NCI-H2081 treated with DMSO at 0.1 percent for 48 hours (cell line): ENCODE measurements at regions not wholly inside any gene's neighbourhood (a gene's known extent, or its start where the extent isn't known, plus 50 kb on each side); places are given as distances from the start of the nearest gene placed in this dataset.
"Not testable (repeated sequence)": the region's sequence is repeated elsewhere in the genome, so short reads cannot be mapped to it uniquely, and the experiment has no call there.

ENCODE experiments used
- DNase-seq: peaks from one replicate; lab custom pipeline; 2025; lab: John Stamatoyannopoulos, UW

DNA sequence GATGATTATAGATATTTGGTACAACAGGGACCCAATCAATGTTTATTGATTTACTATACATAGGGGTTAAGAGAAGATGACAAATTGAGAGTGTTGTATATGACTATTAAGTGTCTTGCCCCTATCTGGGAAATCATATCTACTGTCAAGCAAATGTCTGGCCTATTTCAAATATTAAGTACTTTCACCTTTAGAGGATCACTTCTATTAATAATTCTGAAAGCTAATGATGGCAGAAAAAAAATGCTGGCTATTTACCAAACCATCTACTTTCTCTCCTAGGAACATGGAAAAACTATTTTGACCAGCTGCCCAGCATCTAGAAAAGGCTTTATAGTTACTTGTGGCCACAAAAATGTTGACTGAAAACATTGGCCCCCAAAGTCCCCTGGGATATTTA lies 632.3 kb upstream of the ZNF385D start:
- DNase-seq = no peak

DNA sequence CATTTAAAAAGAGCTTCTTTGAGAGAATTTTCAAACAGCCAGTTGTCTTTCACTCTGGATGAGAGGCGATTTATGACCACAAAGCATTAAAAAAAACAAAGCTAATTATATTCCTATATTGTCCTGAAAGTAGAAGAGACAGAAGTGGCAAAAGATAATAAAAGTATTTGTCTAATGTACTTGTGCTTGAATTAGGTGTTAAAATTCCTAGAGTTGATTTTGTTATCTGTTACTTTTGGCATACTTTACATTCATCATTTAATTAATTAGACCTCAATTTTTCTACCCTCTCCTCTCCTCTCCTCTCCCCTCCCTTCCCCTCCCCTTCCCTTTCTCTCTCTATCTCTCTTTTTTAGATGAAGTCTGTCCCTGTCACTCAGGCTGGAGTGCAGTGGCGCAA lies 635.1 kb upstream of the ZNF385D start:
- no peak for DNase-seq

DNA sequence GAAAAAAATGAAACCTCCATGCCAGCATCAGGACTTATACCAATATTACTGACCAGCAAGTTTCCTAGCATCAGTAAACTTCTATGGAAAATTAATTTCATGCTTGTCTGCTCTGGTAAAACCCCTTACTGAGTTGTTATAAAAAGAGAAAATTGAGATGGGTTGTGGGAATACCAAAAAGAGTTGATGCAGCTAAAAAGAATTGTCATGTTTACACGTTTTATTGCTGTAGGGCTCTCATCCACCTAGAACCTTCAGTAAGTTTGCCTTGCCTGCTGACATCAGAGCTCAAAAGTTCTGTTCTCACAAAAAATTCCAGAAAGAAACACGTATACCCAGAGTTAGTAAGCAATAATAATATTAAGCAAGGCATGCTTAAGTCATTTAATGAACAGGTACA lies 641.3 kb upstream of the ZNF385D start:
- no peak for DNase-seq

GRCh38 chr3:22392859-22393258 lies 641.8 kb upstream of the ZNF385D start:
- DNase-seq = no peak

GRCh38 chr3:22399566-22399965 lies 648.6 kb upstream of the ZNF385D start:
- no peak for DNase-seq

- no peak for DNase-seq
Observed at GRCh38 chr3:22401499-22401898, 650.5 kb upstream of the ZNF385D start.

DNA sequence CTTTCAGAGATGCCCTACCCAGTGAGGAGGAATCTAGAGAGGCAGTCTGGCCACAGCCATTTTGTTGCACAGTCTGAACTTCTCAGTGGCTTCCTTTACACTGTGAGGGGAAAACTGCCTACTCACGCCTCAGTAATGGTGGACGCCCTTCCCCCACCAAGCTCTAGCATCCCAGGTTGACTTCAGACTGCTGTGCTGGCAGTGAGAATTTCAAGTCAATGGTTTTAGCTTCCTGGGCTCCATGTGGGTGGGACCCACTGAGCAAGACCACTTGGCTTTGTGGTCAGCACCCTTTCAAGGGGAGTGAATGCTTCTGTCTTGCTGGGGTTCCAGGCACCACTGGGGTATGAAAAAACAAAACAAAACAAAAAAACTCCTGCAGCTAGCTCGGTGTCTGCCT lies 663.2 kb upstream of the ZNF385D start:
- DNase-seq = no peak

- DNase-seq = not testable (repeated sequence)
Observed at GRCh38 chr3:22416838-22417446, 665.9 kb upstream of the ZNF385D start.

DNA sequence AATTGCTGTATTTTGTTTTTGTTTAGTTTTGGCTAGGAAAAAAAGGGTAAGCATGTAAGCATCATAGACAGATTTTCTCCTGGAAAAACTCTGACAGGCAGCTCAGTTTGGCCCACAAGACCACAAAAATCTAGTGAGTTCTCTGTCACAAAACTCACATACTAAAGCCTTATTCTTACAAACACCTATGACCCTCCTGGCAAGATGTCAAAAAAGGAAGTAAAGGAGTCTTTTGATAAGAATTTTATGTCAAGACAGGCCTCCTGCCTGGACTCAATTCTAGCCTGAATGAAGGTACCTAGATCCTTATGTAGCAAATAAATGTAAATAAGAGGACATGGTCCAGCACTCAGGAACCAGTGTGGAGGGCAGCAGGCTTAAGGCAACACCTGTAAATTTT lies 668.3 kb upstream of the ZNF385D start:
- no peak for DNase-seq

DNA sequence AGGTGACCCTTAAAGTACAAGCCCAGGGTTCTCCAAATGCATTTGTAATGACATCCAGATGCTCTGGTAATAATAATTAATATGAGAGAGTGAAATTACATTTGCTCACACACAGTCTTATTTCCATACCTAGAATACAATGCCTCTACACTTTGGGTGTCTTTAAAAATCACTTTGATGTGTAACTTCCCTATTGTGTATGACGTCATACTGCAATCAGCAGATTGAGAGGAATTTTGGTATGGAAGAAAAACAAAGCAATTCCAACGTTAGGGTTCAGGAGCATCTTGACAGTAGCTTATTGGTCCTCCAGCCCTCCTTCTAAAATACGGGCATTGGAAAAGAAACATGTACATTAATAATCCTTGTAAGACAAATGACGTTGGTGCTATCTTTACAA lies 670.6 kb upstream of the ZNF385D start:
- DNase-seq = no peak

DNA sequence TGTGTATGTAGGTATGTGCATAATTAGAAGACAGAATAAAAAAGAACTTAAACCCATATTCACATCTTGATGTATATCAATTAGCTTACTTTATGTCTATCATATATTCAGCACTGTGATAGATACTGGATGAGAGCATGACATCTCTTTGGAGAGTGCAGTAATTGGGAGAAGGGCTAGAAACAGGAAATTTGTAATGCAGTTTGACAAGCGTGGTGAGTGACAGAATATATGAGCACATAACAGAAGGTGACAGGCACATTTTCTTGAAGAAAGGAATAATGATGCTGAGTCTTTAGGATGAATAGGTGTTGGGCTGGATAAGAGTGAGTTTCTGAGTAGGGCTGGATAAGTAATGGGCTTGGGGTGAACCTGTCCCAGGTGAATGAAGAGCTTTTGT lies 680.3 kb upstream of the ZNF385D start:
- DNase-seq = no peak

- DNase-seq = no peak
Observed at GRCh38 chr3:22439626-22440025, 688.6 kb upstream of the ZNF385D start.

GRCh38 chr3:22441711-22442110 lies 690.7 kb upstream of the ZNF385D start:
- no peak for DNase-seq

- no peak for DNase-seq
Observed at GRCh38 chr3:22443571-22444233, 692.7 kb upstream of the ZNF385D start.

DNA sequence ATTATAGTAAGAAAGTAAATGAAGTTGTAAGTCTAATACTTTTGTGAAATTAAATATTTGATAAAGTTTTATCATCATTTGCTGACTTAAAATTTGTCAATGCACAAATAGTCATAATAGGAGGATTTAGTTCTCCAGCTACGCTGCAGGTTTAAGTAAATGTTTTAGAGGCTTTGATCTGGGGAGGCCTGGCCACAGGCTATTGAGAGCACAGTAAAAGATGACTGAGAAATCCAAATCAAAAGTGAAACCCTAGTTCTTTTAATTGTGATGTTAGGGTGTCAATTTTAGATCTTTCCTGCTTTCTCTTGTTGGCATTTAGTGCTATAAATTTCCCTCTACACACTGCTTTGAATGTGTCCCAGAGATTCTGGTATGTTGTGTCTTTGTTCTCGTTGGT lies 694.3 kb upstream of the ZNF385D start:
- DNase-seq = not testable (repeated sequence)

DNA sequence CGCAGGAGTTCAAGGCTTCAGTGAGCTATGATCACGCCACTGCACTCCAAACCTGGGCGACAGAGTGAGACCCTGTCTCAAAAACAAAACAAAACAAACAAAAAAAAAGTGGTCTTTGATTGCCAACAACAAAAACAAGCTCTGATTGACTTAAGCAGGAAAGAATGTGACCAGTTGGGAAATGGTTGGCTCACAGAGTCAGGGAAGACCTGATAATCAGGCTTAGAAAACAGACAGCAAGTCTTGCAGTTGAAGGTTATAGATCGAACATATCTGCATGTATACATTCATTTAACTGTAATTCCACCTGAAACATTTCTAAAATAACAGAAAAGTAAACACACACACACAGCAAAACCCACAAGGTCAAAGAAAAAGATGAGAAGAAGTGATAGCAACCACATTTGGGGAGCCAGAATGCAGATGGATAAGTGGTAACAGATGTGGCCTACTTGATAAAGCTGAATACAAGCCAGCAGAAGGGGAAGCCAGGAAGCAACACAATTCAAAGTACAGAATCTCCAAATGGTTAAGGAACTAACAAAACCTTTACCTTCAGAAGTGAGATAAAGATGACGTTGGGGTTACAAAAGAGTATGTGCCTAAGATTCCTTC lies 699.9 kb upstream of the ZNF385D start:
- DNase-seq = no peak

DNA sequence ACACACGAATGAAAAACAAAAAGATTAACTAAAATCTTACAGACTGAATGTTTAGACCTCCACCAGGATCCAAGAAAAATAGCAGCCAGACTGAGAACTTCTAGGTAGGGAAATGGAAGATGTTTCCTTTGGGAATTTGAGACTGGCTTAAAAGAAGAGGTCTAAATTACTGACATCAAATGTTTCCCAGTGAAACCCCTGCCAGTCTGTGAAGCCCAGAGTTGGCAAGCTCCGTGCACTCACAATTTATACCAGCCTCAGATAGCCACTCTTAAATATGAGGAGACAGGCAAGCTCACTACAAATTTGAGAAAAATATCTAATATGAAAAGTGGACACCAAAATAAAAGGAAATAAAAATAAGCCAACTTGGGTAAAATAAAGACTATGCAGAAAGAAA lies 700.5 kb upstream of the ZNF385D start:
- DNase-seq = no peak

DNA sequence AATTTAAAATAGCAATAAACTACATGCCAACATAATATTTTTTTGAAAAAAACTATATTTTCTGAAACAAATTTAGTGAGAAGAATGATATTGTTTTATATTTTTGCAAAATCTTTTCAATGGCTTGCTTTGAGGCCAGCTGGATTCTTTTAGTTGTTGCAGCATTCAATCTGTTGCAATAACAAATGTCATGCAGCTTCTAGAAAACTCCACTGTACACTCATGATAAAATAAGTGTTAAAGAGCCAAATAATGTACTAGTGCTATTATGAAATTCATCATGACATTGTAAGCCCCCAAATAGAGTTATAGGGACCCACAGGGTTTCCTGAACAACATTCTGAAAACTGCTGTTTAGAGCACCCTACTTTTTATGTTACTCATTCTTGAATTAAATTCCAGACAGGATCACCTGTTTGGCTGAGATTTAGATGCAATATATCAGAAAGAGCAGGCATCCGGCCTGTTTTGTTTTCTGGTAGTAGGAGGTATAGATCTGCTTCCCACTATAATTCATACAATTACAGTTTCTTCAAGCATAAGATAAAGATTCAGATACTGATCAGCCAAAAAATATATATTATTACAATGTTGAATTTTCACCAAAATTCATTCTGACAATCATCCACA lies 703.0 kb upstream of the ZNF385D start:
- no peak for DNase-seq

DNA sequence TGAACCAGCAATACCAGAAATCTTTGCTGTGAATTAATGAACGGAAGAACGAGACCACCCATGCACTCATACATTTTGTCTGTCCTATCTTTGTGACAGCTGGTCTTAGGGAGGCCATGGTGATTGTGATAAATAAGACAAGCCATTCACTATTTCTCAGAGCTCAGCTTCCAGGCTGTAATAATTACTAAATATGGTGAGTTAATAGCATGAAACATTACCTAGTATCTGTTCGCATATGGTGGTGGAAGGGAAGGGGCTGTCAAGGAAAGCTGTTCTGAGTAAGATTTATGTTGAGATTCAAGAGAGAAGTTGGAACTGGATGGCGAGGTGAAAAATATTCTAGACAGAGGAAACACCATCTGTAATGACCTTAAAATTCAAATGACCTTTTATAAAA lies 719.0 kb upstream of the ZNF385D start:
- no peak for DNase-seq

- DNase-seq = no peak
Observed at GRCh38 chr3:22471557-22471956, 720.5 kb upstream of the ZNF385D start.

DNA sequence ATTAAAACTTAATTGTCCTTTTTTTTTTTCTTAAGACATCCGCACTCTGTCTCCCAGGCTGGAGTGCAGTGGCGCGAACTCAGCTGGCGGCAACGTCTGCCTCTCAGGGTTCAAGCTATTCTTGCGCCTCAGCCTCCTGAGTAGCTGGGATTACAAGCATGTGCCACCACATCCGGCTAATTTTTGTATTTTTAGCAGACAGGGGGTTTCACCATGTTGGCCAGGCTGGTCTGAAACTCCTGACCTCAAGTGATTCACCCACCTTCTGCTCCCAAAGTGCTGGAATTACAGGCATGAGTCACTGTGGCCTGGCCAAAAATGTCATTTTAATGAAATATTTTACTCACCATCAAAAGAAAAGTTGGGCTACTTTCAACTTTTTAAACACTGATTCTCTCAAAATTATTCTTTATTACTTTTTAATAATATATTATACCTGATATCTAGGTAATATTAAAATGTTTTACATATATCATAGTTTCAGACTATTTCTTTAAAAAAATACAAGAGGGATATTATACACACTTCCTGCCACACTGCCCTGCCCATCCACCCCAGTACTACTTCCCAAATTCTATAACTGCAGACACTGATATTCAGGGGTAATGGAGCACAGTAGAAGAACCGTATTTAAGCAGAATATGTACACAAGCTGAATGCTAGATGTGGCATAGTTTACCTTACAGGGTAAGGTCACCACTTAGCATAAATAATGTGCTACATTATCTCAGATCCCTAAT lies 723.9 kb upstream of the ZNF385D start:
- no peak for DNase-seq

DNA sequence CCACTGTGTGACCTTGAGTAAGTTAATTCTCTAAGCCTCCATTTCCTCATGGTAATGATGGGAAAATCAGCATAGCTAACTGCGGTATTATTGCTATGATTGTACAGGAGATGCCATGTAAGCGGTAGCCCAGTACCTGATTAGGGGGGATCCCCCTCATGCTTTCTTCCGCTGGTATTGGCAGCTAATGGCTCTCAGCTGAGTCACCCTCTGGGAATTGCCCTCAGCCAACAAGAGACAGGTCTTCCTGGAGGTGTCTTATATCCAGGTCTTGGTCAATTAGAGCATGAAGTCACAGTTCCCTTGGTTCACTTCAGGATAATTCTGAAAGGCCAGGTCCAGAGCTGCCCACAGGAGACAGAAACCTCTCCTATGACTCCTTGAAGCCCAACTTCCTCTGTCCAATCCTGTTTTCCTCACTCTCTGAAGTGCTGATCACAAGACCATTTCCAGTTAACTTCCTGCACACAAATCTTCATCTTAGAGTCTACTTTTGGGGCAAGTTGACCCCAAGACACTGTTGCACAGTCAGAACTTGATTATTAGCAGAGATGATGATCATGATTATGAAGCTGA lies 724.7 kb upstream of the ZNF385D start:
- DNase-seq = no peak
